K562 (cell line): ENCODE measurements at regions not wholly inside any gene's neighbourhood (a gene's known extent, or its start where the extent isn't known, plus 50 kb on each side); places are given as distances from the start of the nearest gene placed in this dataset.

Experiments used
- ATAC-seq: fragments of 200-7000 bp; cut with Tn5 transposase; 3 replicates; pipeline ENCODE4 v1.9.1; 2020; ENCODE audit warnings: moderate library complexity
- BruUV-seq: library from RNA; stranded (reverse); fragments of 400-500 nt; replicated peaks from 2 replicates; lab custom pipeline; 2021; lab: Mats Ljungman, UMichigan
- CTCF ChIA-PET: fragments of 300-600 bp; formaldehyde crosslinking; extraction: SDS; loops from one replicate; lab custom pipeline; 2021; ENCODE audit warnings: low intra/inter-chr PET ratio; lab: Yijun Ruan, JAX
- POLR2A ChIA-PET: fragments of 300-600, 350-650 bp; sonication (Branson Sonifier 250); formaldehyde crosslinking; extraction: SDS; loops from one replicate; lab custom pipeline; 2021; ENCODE audit warnings: antibody characterized with exemption, inconsistent platforms; lab: Yijun Ruan, JAX
- DNase-seq, 4 experiments: peaks; one replicate each; pipeline versions ENCODE4 v3.0.0 to v3.0.0-alpha.2; 2011 to 2018; ENCODE audit warnings: low spot score in 3 of 4, mixed read lengths in 3 of 4; ENCODE audit errors: extremely low read depth in 1 of 4
- FAIRE-seq: peaks from 2 replicates; lab custom pipeline; 2011; peaks lifted over from hg19 to GRCh38; lab: Jason Lieb, UNC
- H2AFZ ChIP-seq: 2 replicates; pipeline ENCODE4 v1.6.0; 2011; ENCODE audit warnings: low read depth, low read length, control low read depth, inconsistent platforms
- H3K27ac ChIP-seq: fragments of 200-600 bp; 3 replicates; pipeline ENCODE4 v1.8.0; 2011; ENCODE audit warnings: low read depth, mild to moderate bottlenecking, control low read depth, inconsistent platforms, low read length, moderate library complexity, mixed read lengths; ENCODE audit errors: extremely low read depth
- H3K27me3 ChIP-seq, 2 experiments: fragments of 300-600 bp in 1 of 2; 2 replicates in 1 of 2; 3 replicates in 1 of 2; pipeline versions ENCODE4 v1.6.0 to v1.8.0; 2011; ENCODE audit warnings: inconsistent platforms in 2 of 2, low read length in 2 of 2, mild to moderate bottlenecking in 1 of 2, mixed read lengths in 1 of 2, moderate library complexity in 1 of 2; ENCODE audit not compliant: control insufficient read depth in 2 of 2, insufficient read depth in 2 of 2
- H3K36me3 ChIP-seq: fragments of 300-600 bp; 3 replicates; pipeline ENCODE4 v1.8.0; 2011; ENCODE audit warnings: mild to moderate bottlenecking, low read length, inconsistent platforms; ENCODE audit not compliant: control insufficient read depth, insufficient read depth
- H3K4me1 ChIP-seq, 2 experiments: fragments of 200-600 bp in 1 of 2; replicated peaks in 1 of 2; 2 replicates in 1 of 2; 3 replicates in 1 of 2; pipeline versions ENCODE4 v1.5.1 to v1.8.0; 2011; ENCODE audit warnings: inconsistent platforms in 2 of 2, low read length in 2 of 2, mild to moderate bottlenecking in 1 of 2, mixed read lengths in 1 of 2, moderate library complexity in 1 of 2; ENCODE audit not compliant: control insufficient read depth in 2 of 2, insufficient read depth in 2 of 2
- H3K4me2 ChIP-seq: 2 replicates; pipeline ENCODE4 v1.6.1; 2011; ENCODE audit warnings: low read length, control low read depth, inconsistent platforms, mixed read lengths; ENCODE audit not compliant: insufficient read depth
- H3K4me3 ChIP-seq: fragments of 200-600 bp; sonication (generic), shearing (Covaris generic); 2 replicates; pipeline ENCODE4 v1.5.1; 2016; ENCODE audit warnings: control low read depth, inconsistent platforms
- H3K79me2 ChIP-seq: fragments of 200-600 bp; 3 replicates; pipeline ENCODE4 v1.8.0; 2011; ENCODE audit warnings: low read length, inconsistent platforms; ENCODE audit not compliant: control insufficient read depth, insufficient read depth
- H3K9ac ChIP-seq, 2 experiments: 2 replicates each; pipeline versions ENCODE4 v1.6.0 to v1.6.1; 2011; ENCODE audit warnings: low read depth in 2 of 2, low read length in 2 of 2, control low read depth in 1 of 2, inconsistent platforms in 1 of 2, mild to moderate bottlenecking in 1 of 2, mixed read lengths in 1 of 2; ENCODE audit not compliant: insufficient read depth in 1 of 2
- H3K9me1 ChIP-seq: one replicate; pipeline ENCODE4 v1.6.0; 2011; ENCODE audit warnings: inconsistent platforms, mild to moderate bottlenecking, low read length, moderate library complexity; ENCODE audit not compliant: control insufficient read depth, insufficient read depth
- H3K9me3 ChIP-seq: replicated peaks from 2 replicates; pipeline ENCODE4 v1.5.1; 2011; ENCODE audit warnings: low read depth, low read length, inconsistent platforms; ENCODE audit not compliant: control insufficient read depth, insufficient read depth
- H4K20me1 ChIP-seq: replicated peaks from 2 replicates; pipeline ENCODE4 v1.6.1; 2011; ENCODE audit warnings: low read length, inconsistent platforms, mixed read lengths; ENCODE audit not compliant: control insufficient read depth, insufficient read depth
- CBX1 ChIP-seq: sonication (generic); IDR thresholded peaks from 2 replicates; pipeline ENCODE4 v1.6.1; 2016; ENCODE audit warnings: antibody characterized with exemption, low read depth, mild to moderate bottlenecking
- CCAR2 ChIP-seq: fragments of 200-400 bp; formaldehyde crosslinking; IDR thresholded peaks from 2 replicates; pipeline ENCODE4 v1.6.1; 2017; ENCODE audit warnings: mild to moderate bottlenecking, low read depth, low read length
- CREB1 ChIP-seq, 2 experiments: sonication (generic) in 1 of 2; formaldehyde crosslinking in 1 of 2; IDR thresholded peaks; 2 replicates each; pipeline versions ENCODE4 v1.6.1 to v1.8.0; 2012 to 2022; ENCODE audit warnings: inconsistent platforms in 1 of 2, mild to moderate bottlenecking in 1 of 2, missing genetic modification reagents in 1 of 2, moderate library complexity in 1 of 2
- DMBX1 ChIP-seq: fragments of 250-450 bp; sonication (Bioruptor Pico); IDR thresholded peaks from 2 replicates; pipeline ENCODE4 v1.8.0; 2022; ENCODE audit warnings: inconsistent platforms, mild to moderate bottlenecking, moderate library complexity, borderline replicate concordance
- HMG20A ChIP-seq: fragments of 450-650 bp; formaldehyde crosslinking; conservative IDR thresholded peaks from 2 replicates; pipeline ENCODE4 v1.4.0; 2020; ENCODE audit warnings: mild to moderate bottlenecking, mixed read lengths
- ILK ChIP-seq: fragments of 450-650 bp; IDR thresholded peaks from 2 replicates; pipeline ENCODE4 v1.6.1; 2016; ENCODE audit warnings: missing genetic modification characterization, low read depth, mild to moderate bottlenecking, missing compliant biosample characterization, moderate library complexity, borderline replicate concordance
- KDM2B ChIP-seq: fragments of 250-450 bp; sonication (Bioruptor Pico); IDR thresholded peaks from 2 replicates; pipeline ENCODE4 v1.8.0; 2021; ENCODE audit warnings: mild to moderate bottlenecking, moderate library complexity
- NR2C2 ChIP-seq, 2 experiments: fragments of 200-800 bp in 1 of 2; sonication (Bioruptor generic) in 1 of 2; sonication (generic) in 1 of 2; formaldehyde crosslinking in 1 of 2; IDR thresholded peaks; 2 replicates each; pipeline versions ENCODE4 v1.6.1 to v1.8.0; 2016 to 2022; ENCODE audit warnings: mild to moderate bottlenecking in 1 of 2, missing compliant biosample characterization in 1 of 2, missing genetic modification characterization in 1 of 2, missing genetic modification reagents in 1 of 2
- RBM39 ChIP-seq: fragments of 200-400 bp; formaldehyde crosslinking; optimal IDR thresholded peaks from 2 replicates; pipeline ENCODE3; 2018; ENCODE audit warnings: low read depth, low read length
- TAF9B ChIP-seq: fragments of 450-650 bp; IDR thresholded peaks from 2 replicates; pipeline ENCODE4 v1.6.1; 2018; ENCODE audit warnings: mild to moderate bottlenecking; ENCODE audit not compliant: partially characterized antibody
- TCF3 ChIP-seq: sonication (generic); formaldehyde crosslinking; IDR thresholded peaks from 2 replicates; pipeline ENCODE4 v1.4.0; 2020; ENCODE audit warnings: mild to moderate bottlenecking, missing genetic modification reagents
- ZFPM2 ChIP-seq: fragments of 250-450 bp; sonication (Bioruptor Pico); IDR thresholded peaks from 2 replicates; pipeline ENCODE4 v1.5.1; 2022; ENCODE audit warnings: mild to moderate bottlenecking
- WGBS: fragments of 100-300 bp; shearing (Covaris generic); methylation state at CpG from one replicate; pipeline ENCODE4 v1.1.6; 2016; ENCODE audit warnings: low coverage, mixed read lengths; ENCODE audit not compliant: insufficient coverage; ENCODE audit errors: missing lambda C conversion rate; 5-methylcytosine and 5-hydroxymethylcytosine counted together
- in situ Hi-C: fragments of 300-500 bp; cut with MboI; formaldehyde crosslinking; loops from 4 replicates; pipeline ENCODE4 v1.15.0; 2018; ENCODE audit warnings: inconsistent platforms, mixed read lengths
- intact Hi-C: fragments of 100-400 bp; cut with micrococcal nuclease; formaldehyde crosslinking; loops from 2 replicates; pipeline ENCODE4 v1.14.2; 2022
- TF ChIP-seq, protein P1 (sequence below), 2 experiments: fragments of 450-650 bp; formaldehyde crosslinking in 1 of 2; IDR thresholded peaks; 2 replicates each; pipeline versions ENCODE4 v1.4.0 to v1.6.1; 2014 to 2020; ENCODE audit warnings: mild to moderate bottlenecking in 2 of 2, borderline replicate concordance in 1 of 2, low read depth in 1 of 2

GRCh38 chr21:24197132-24197643 is 1410.1 kb downstream of the MRPL39 start:
- FAIRE-seq = no peak
- intact Hi-C loops = no loop called here
- CTCF ChIA-PET = no interaction called here
- TF ChIP-seq TCF3 (CRISPR knock-in tag) (no peak), DMBX1 (no peak), NR2C2 (CRISPR knock-in tag; IDR thresholded peaks at IDR 0.05) (no peak), NR2C2 (tag; IDR thresholded peaks at IDR 0.05) (no peak), HMG20A (CRISPR knock-in tag) (no peak), RBM39 (no peak), ZFPM2 (no peak), CREB1 (IDR thresholded peaks at IDR 0.05) (no peak), CREB1 (CRISPR knock-in tag; IDR thresholded peaks at IDR 0.05) (no peak), TAF9B (no peak), ILK (tag) (no peak), KDM2B (CRISPR knock-in tag) (no peak), CBX1 (no peak), CCAR2 (no peak)
- TF ChIP-seq, protein P1, sequence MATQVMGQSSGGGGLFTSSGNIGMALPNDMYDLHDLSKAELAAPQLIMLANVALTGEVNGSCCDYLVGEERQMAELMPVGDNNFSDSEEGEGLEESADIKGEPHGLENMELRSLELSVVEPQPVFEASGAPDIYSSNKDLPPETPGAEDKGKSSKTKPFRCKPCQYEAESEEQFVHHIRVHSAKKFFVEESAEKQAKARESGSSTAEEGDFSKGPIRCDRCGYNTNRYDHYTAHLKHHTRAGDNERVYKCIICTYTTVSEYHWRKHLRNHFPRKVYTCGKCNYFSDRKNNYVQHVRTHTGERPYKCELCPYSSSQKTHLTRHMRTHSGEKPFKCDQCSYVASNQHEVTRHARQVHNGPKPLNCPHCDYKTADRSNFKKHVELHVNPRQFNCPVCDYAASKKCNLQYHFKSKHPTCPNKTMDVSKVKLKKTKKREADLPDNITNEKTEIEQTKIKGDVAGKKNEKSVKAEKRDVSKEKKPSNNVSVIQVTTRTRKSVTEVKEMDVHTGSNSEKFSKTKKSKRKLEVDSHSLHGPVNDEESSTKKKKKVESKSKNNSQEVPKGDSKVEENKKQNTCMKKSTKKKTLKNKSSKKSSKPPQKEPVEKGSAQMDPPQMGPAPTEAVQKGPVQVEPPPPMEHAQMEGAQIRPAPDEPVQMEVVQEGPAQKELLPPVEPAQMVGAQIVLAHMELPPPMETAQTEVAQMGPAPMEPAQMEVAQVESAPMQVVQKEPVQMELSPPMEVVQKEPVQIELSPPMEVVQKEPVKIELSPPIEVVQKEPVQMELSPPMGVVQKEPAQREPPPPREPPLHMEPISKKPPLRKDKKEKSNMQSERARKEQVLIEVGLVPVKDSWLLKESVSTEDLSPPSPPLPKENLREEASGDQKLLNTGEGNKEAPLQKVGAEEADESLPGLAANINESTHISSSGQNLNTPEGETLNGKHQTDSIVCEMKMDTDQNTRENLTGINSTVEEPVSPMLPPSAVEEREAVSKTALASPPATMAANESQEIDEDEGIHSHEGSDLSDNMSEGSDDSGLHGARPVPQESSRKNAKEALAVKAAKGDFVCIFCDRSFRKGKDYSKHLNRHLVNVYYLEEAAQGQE (IDR thresholded peaks at IDR 0.05; ENCODE audit: borderline replicate concordance) = no peak
- TF ChIP-seq, protein P1 (CRISPR knock-in tag; IDR thresholded peaks at IDR 0.05; ENCODE audit: low read depth) = no peak

More at GRCh38 chr21:24197132-24197643, 1410.1 kb downstream of the MRPL39 start:
- H3K4me1 ChIP-seq = no peaks in the 10 kb centered on the region
- H2AFZ ChIP-seq = no peak overlapping the region
- H3K27ac ChIP-seq = no peak overlapping the region
- no peaks in the 10 kb centered on the region for H3K9me1 ChIP-seq
- H3K36me3 ChIP-seq = no peaks in the 10 kb centered on the region
- WGBS = 12% methylated on average over 5 of the region's 5 CpGs
- ATAC-seq (no peak), DNase-seq (no peak)
- no peaks in the 10 kb centered on the region for H4K20me1 ChIP-seq
- no TSS peak for BruUV-seq
- no peaks in the 10 kb centered on the region for H3K79me2 ChIP-seq
- no peak overlapping the region for H3K4me3 ChIP-seq
- POLR2A ChIA-PET = no interaction called here
- no peaks in the 10 kb centered on the region for H3K9me3 ChIP-seq
- no peak overlapping the region for H3K4me2 ChIP-seq
- in situ Hi-C loops = no loop called here
- H3K9ac ChIP-seq = no peak overlapping the region
- H3K27me3 ChIP-seq = no peaks in the 10 kb centered on the region
